D721Med (cell line): ENCODE measurements at regions not wholly inside any gene's neighbourhood (a gene's known extent, or its start where the extent isn't known, plus 50 kb on each side); places are given as distances from the start of the nearest gene placed in this dataset.
"Not testable (repeated sequence)": the region's sequence is repeated elsewhere in the genome, so short reads cannot be mapped to it uniquely, and the experiment has no call there.

Experiments used
- DNase-seq: peaks from one replicate; pipeline ENCODE4 v3.0.0; 2011; ENCODE audit warnings: low spot score; ENCODE audit not compliant: insufficient read length
- FAIRE-seq: peaks from 2 replicates; lab custom pipeline; 2011; peaks lifted over from hg19 to GRCh38; lab: Jason Lieb, UNC
- CTCF ChIP-seq: IDR thresholded peaks from 2 replicates; pipeline ENCODE4 v1.5.1; 2012; ENCODE audit warnings: mild to moderate bottlenecking, control low read depth; ENCODE audit not compliant: insufficient read depth; ENCODE audit errors: missing control alignments

GRCh38 chr1:147062956-147063355 lies 109.3 kb downstream of the PRKAB2 start:
- FAIRE-seq = no peak
- TF ChIP-seq CTCF = no peak
- no peak for DNase-seq

GRCh38 chr1:147061880-147062279 lies 110.4 kb downstream of the PRKAB2 start:
- FAIRE-seq, DNase-seq: not testable (repeated sequence)

GRCh38 chr1:147053269-147053668 lies 115.1 kb downstream of the NBPF12 start:
- DNase-seq (no peak), FAIRE-seq (no peak)
- no peak for TF ChIP-seq CTCF

- FAIRE-seq (no peak), DNase-seq (no peak)
- TF ChIP-seq CTCF = no peak
These were observed 114.6 kb downstream of the NBPF12 start for GRCh38 chr1:147052677-147053076.

- no peak for TF ChIP-seq CTCF
- no peak for FAIRE-seq
These were observed 114.0 kb downstream of the NBPF12 start for GRCh38 chr1:147052143-147052542.

GRCh38 chr1:147051136-147051535 lies 113.0 kb downstream of the NBPF12 start:
- TF ChIP-seq CTCF = no peak
- no peak for FAIRE-seq
- DNase-seq = no peak

More at GRCh38 chr1:147052143-147052542, 114.0 kb downstream of the NBPF12 start:
- DNase-seq = no peak

GRCh38 chr1:147050654-147051053 lies 112.5 kb downstream of the NBPF12 start:
- FAIRE-seq (no peak), DNase-seq (no peak)
- TF ChIP-seq CTCF = no peak

- FAIRE-seq = peak; percentile 75
- DNase-seq = not testable (repeated sequence)
These were observed 108.8 kb downstream of the NBPF12 start for GRCh38 chr1:147046863-147047394.
